Heart right ventricle (tissue), 16 donors: ENCODE measurements at regions not wholly inside any gene's neighbourhood (a gene's known extent, or its start where the extent isn't known, plus 50 kb on each side); places are given as distances from the start of the nearest gene placed in this dataset.

ENCODE experiments used
- ATAC-seq, 8 donors: fragments of 200-7000 bp; cut with Tn5 transposase; one replicate each; pipeline ENCODE4 v1.9.1; 2020; ENCODE audit warnings: mild to moderate bottlenecking in 8 of 8, moderate library complexity in 8 of 8, moderate number of reproducible peaks in 1 of 8
- DNase-seq, 2 donors: peaks; one replicate each; pipeline ENCODE4 v3.0.0-alpha.2; 2020
- H3K27ac ChIP-seq, 10 donors: fragments of 200-600 bp; sonication (generic) in 2 of 10; one replicate each; pipeline versions ENCODE4 v1.5.0 to v1.8.0; 2020 to 2022; ENCODE audit warnings: mild to moderate bottlenecking in 3 of 10
- H3K27me3 ChIP-seq, 7 donors: fragments of 200-600 bp; one replicate each; pipeline ENCODE4 v1.8.0; 2021 to 2022; ENCODE audit warnings: mild to moderate bottlenecking in 2 of 7
- H3K36me3 ChIP-seq, 9 donors: fragments of 200-600 bp; sonication (generic) in 1 of 9; one replicate each; pipeline versions ENCODE4 v1.5.0 to v1.8.0; 2020 to 2022; ENCODE audit warnings: mild to moderate bottlenecking in 2 of 9
- H3K4me1 ChIP-seq, 9 donors: fragments of 200-600 bp; sonication (generic) in 1 of 9; one replicate each; pipeline versions ENCODE4 v1.5.0 to v1.8.0; 2020 to 2022; ENCODE audit warnings: mild to moderate bottlenecking in 4 of 9
- H3K4me3 ChIP-seq, 10 donors: fragments of 200-600 bp; sonication (generic) in 2 of 10; one replicate each; pipeline versions ENCODE4 v1.5.0 to v1.8.0; 2020 to 2022; ENCODE audit warnings: mild to moderate bottlenecking in 7 of 10, moderate library complexity in 2 of 10
- H3K9me3 ChIP-seq, 11 donors: fragments of 200-600 bp in 10 of 11; sonication (generic) in 2 of 11; one replicate each; pipeline versions ENCODE4 v1.5.0 to v1.8.0; 2013 to 2022; ENCODE audit warnings: mild to moderate bottlenecking in 2 of 11, control low read depth in 1 of 11, moderate library complexity in 1 of 11
- CTCF ChIP-seq, 9 donors: fragments of 200-600 bp; sonication (generic) in 2 of 9; IDR thresholded peaks; one replicate each; pipeline versions ENCODE4 v1.5.0 to v1.8.0; 2021 to 2022; ENCODE audit warnings: antibody characterized with exemption in 9 of 9, mild to moderate bottlenecking in 5 of 9, moderate library complexity in 1 of 9
- WGBS, 2 donors: extraction: QIAGEN DNeasy Blood & Tissue Kit; methylation state at CpG; one replicate each; pipeline ENCODE4 v1.1.7; 2013; ENCODE audit warnings: inconsistent platforms in 1 of 2; 5-methylcytosine and 5-hydroxymethylcytosine counted together
- intact Hi-C, 10 donors: fragments of 100-400 bp; cut with DNase I; formaldehyde crosslinking; loops; one replicate each; pipeline versions ENCODE4 v1.11.1 to v1.14.2; 2022
- donor health status: Arrhythmogenic right ventricular cardiomyopathy.
- donor health status: ischemic (EF 13 %, LVEDD 7.1; RV severe dilation, severe dysfunction).
- donor health status: healthy with polysubstance abuse.
- donor health status: DM: no; HTN: yes; CAD: no.
- donor health status: DM: no; HTN: no; CAD: no.
- donor health status: ischemic (EF 25% LVEDD 6.9; RV normal size, moderate dysfunction).
- donor health status: ischemic (EF 25% LVEDD 5.7; RV mildly dilated, moderate dysfunction).
- donor health status: healthy.
- donor health status: DM: yes; HTN: yes; CAD: no.
- donor health status: Ischemic cardiomyopathy.
- donor health status: ischemic (EF 35%, LVEDD 5.7; RV mildly dilated, moderate dysfunction).
- donor health status: nonischemic (EF 11% LVEDD 7.7; RV severe dilation, severe dysfunction).
- donor health status: DM: yes; HTN: yes; CAD: no.
- donor health status: PGD.
- donor health status: ischemic (EF 29% LVEDD 5.4; RV normal size, mild dysfunction).
- donor health status: nonischemic (EF 23%, LVEDD 6.1; RV moderate dilation, normal function).

GRCh38 chr14:73775339-73776193, 61.4 kb upstream of the PNMA1 start:
- Histone ChIP-seq H3K4me3 (no peak overlapping the region), H3K4me1 (peaks cover 36 to 92% (median 71%) of the 10 kb centered on the region in 9 donors), H3K36me3 (peaks cover 0 to 12% (median 0%) of the 10 kb centered on the region in 9 donors), H3K9me3 (no peaks in the 10 kb centered on the region), H3K27me3 (no peaks in the 10 kb centered on the region), H3K27ac (peak overlapping the region; percentile 7 to 64 (median 44))
- intact Hi-C loops = no loop called here
- TF ChIP-seq CTCF (IDR thresholded peaks at IDR 0.05) = no peak
- WGBS, 2 donors = 69 to 70% methylated on average over 10 of the region's 10 CpGs
- DNase-seq (no peak), ATAC-seq (no peak)

- intact Hi-C loops = no loop called here
- peaks cover 36 to 93% (median 73%) of the 10 kb centered on the region in 9 donors for H3K4me1 ChIP-seq
- DNase-seq (no peak), ATAC-seq (no peak)
- no peak overlapping the region for H3K4me3 ChIP-seq
- TF ChIP-seq CTCF (IDR thresholded peaks at IDR 0.05) = no peak
- H3K27ac ChIP-seq = peak overlapping the region in 8 of 10 donors; percentile 33 to 64 (median 50)
- no peaks in the 10 kb centered on the region for H3K27me3 ChIP-seq
- peaks cover 0 to 9% (median 0%) of the 10 kb centered on the region in 9 donors for H3K36me3 ChIP-seq
- no peaks in the 10 kb centered on the region for H3K9me3 ChIP-seq
- 81 to 82% methylated on average over 2 of the region's 2 CpGs for WGBS, 2 donors
Measured at GRCh38 chr14:73774671-73775070, 60.5 kb upstream of the PNMA1 start.

DNA sequence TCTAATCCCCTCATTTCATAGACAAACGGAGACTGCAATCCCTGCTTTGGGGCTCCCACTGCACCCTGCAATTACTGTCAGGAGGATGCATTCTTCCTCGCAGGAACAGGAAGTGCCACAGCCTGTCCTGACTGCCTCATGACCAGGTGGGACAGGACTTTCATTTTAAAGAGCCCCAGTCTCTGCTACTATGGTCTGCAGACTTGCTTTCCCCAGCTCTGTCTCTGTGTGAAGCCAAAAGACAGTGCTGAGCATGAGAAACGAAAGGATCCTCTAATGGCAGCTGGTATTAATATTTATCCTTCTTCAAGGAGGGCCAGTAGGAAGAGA, 60.0 kb upstream of the PNMA1 start:
- Histone ChIP-seq H3K4me1 (peaks cover 36 to 98% (median 77%) of the 10 kb centered on the region in 9 donors), H3K27ac (peak overlapping the region in 8 of 10 donors; percentile 8 to 64 (median 48)), H3K27me3 (no peaks in the 10 kb centered on the region), H3K36me3 (peaks cover 0 to 9% (median 0%) of the 10 kb centered on the region in 9 donors), H3K4me3 (no peak overlapping the region), H3K9me3 (no peaks in the 10 kb centered on the region)
- intact Hi-C loops = no loop called here
- DNase-seq = no peak
- peak in 1 of 8 donors; percentile 30 for ATAC-seq
- no peak for TF ChIP-seq CTCF (IDR thresholded peaks at IDR 0.05)
- 30 to 58% methylated on average over 3 of the region's 3 CpGs for WGBS, 2 donors

GRCh38 chr14:73773441-73774240, 59.5 kb upstream of the PNMA1 start:
- 86 to 91% methylated on average over 11 of the region's 11 CpGs for WGBS, 2 donors
- DNase-seq (no peak), ATAC-seq (no peak)
- H3K27ac ChIP-seq = peak overlapping the region in 5 of 10 donors; percentile 8 to 64 (median 50)
- no peak overlapping the region for H3K4me3 ChIP-seq
- intact Hi-C loops = no loop called here
- H3K27me3 ChIP-seq = no peaks in the 10 kb centered on the region
- peaks cover 0 to 9% (median 0%) of the 10 kb centered on the region in 9 donors for H3K36me3 ChIP-seq
- peaks cover 39 to 98% (median 83%) of the 10 kb centered on the region in 9 donors for H3K4me1 ChIP-seq
- TF ChIP-seq CTCF (IDR thresholded peaks at IDR 0.05) = no peak
- H3K9me3 ChIP-seq = no peaks in the 10 kb centered on the region
